Neural cell (in vitro differentiated cells): ENCODE measurements at regions not wholly inside any gene's neighbourhood (a gene's known extent, or its start where the extent isn't known, plus 50 kb on each side); places are given as distances from the start of the nearest gene placed in this dataset.

Experiments used
- EP300 ChIP-seq: fragments of 450-650 bp; conservative IDR thresholded peaks from 2 replicates; pipeline ENCODE4 v1.6.1; 2014; ENCODE audit warnings: antibody characterized with exemption, mild to moderate bottlenecking, moderate library complexity; ENCODE audit not compliant: poor library complexity, severe bottlenecking
- MXI1 ChIP-seq: fragments of 450-650 bp; conservative IDR thresholded peaks from 2 replicates; pipeline ENCODE4 v1.6.1; 2014; ENCODE audit warnings: antibody characterized with exemption, mild to moderate bottlenecking; ENCODE audit not compliant: poor library complexity, severe bottlenecking
- POLR2AphosphoS5 ChIP-seq: IDR thresholded peaks from 2 replicates; pipeline ENCODE4 v1.6.1; 2012
- SMC3 ChIP-seq: fragments of 450-650 bp; conservative IDR thresholded peaks from 2 replicates; pipeline ENCODE4 v1.6.1; 2014; ENCODE audit warnings: antibody characterized with exemption, mild to moderate bottlenecking, moderate library complexity; ENCODE audit not compliant: poor library complexity
- TAF1 ChIP-seq: IDR thresholded peaks from 2 replicates; pipeline ENCODE4 v1.6.1; 2012; ENCODE audit warnings: low read depth
- TF ChIP-seq, protein P1 (sequence below): fragments of 450-650 bp; IDR thresholded peaks from 2 replicates; pipeline ENCODE4 v1.5.1; 2014; ENCODE audit warnings: antibody characterized with exemption, mild to moderate bottlenecking, moderate library complexity; ENCODE audit not compliant: poor library complexity, severe bottlenecking
- TF ChIP-seq, protein P2 (sequence below): IDR thresholded peaks from 2 replicates; pipeline ENCODE4 v1.6.1; 2012; ENCODE audit warnings: borderline replicate concordance

DNA sequence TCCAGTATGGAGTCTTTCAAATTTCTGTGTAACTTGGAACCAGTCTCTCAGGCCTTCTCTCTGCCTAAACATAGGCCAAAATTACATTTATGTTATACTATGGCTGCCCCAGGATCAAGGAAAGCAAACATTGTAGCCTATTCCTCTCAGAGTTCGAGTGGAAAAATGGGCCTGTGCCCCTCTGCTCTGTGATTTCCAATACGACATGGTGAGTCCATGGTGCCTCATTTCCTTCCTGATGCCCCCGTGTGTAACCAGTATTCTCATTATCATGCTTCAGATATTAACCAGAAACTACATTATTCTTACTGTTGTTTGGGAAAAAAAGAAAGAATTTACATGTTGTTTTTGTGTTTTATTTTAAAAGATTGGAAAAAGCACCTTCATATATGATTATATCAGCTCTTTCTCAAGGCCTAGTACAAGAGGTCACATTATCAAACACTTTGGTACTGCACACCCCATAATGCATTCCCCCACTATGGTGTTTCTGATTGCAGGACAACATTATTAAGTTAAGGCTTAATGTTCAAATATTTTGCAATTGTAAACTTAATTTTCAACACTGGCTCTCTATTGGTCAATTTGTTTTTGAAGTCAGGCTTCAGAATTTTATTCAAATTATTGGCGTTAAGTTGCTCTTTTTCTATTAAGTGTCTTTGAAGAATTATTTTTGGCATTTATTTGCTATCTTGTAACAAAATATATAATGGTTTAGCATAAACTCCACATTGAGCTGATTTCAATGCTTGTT lies 151.8 kb upstream of the SLC27A6 start:
- TF ChIP-seq, protein P1, sequence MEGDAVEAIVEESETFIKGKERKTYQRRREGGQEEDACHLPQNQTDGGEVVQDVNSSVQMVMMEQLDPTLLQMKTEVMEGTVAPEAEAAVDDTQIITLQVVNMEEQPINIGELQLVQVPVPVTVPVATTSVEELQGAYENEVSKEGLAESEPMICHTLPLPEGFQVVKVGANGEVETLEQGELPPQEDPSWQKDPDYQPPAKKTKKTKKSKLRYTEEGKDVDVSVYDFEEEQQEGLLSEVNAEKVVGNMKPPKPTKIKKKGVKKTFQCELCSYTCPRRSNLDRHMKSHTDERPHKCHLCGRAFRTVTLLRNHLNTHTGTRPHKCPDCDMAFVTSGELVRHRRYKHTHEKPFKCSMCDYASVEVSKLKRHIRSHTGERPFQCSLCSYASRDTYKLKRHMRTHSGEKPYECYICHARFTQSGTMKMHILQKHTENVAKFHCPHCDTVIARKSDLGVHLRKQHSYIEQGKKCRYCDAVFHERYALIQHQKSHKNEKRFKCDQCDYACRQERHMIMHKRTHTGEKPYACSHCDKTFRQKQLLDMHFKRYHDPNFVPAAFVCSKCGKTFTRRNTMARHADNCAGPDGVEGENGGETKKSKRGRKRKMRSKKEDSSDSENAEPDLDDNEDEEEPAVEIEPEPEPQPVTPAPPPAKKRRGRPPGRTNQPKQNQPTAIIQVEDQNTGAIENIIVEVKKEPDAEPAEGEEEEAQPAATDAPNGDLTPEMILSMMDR, result no peak
- TF ChIP-seq SMC3 (no peak), TAF1 (no peak), EP300 (no peak), MXI1 (no peak), POLR2AphosphoS5 (no peak)
- TF ChIP-seq, protein P2, sequence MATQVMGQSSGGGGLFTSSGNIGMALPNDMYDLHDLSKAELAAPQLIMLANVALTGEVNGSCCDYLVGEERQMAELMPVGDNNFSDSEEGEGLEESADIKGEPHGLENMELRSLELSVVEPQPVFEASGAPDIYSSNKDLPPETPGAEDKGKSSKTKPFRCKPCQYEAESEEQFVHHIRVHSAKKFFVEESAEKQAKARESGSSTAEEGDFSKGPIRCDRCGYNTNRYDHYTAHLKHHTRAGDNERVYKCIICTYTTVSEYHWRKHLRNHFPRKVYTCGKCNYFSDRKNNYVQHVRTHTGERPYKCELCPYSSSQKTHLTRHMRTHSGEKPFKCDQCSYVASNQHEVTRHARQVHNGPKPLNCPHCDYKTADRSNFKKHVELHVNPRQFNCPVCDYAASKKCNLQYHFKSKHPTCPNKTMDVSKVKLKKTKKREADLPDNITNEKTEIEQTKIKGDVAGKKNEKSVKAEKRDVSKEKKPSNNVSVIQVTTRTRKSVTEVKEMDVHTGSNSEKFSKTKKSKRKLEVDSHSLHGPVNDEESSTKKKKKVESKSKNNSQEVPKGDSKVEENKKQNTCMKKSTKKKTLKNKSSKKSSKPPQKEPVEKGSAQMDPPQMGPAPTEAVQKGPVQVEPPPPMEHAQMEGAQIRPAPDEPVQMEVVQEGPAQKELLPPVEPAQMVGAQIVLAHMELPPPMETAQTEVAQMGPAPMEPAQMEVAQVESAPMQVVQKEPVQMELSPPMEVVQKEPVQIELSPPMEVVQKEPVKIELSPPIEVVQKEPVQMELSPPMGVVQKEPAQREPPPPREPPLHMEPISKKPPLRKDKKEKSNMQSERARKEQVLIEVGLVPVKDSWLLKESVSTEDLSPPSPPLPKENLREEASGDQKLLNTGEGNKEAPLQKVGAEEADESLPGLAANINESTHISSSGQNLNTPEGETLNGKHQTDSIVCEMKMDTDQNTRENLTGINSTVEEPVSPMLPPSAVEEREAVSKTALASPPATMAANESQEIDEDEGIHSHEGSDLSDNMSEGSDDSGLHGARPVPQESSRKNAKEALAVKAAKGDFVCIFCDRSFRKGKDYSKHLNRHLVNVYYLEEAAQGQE, result no peak
